OCI-LY3 (cell line): ENCODE measurements at regions not wholly inside any gene's neighbourhood (a gene's known extent, or its start where the extent isn't known, plus 50 kb on each side); places are given as distances from the start of the nearest gene placed in this dataset.

Experiments used
- EZH2phosphoT487 ChIP-seq: fragments of 200-600 bp; shearing (Covaris generic); IDR thresholded peaks from 2 replicates; pipeline ENCODE4 v1.6.1; 2018; ENCODE audit warnings: antibody characterized with exemption, mixed run types, low read depth
- TF ChIP-seq, protein P1 (sequence below): fragments of 200-600, 300-600 bp; sonication (generic); IDR thresholded peaks from 2 replicates; pipeline ENCODE4 v1.5.1; 2014; ENCODE audit warnings: antibody characterized with exemption, low read length, low read depth

DNA sequence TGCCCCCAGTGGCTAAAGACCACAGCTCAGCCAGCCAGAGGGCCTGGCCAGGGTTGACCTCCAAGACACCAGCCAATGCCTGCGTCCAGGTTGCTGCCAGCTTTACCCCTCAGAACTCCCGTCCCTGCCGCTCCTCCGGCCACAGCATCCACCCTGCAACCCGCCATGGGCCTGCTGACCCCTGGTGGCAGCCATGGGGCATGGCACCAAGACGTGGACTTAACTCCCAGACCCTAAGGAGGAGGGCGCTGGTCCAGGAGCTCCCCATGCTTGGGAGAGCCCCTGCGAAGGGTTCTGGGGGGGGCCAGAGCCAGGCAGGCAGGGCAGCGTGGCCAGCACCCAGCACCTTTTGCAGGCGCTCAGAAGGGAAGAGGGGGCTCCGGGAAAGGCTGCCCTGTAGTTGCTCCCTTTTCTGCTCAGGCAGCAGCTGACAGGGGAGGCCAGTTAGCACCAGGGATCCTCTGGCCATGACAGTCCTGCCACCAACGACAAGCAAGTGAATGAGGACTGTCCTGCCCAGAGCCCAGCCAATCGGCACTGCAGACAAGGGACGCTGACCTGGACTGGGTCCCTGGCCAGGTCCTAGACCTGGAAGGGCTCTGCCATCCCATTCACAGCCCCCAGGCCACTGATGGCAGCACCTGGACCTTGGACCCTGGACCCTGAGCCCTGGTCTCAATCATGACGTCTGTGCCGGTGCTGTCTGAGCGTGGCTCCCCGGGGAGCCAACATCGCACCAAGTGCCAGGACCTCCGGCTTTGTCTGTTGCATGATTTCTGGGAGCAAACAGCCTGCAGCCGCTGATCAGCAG is 246.2 kb downstream of the NPHP4 start:
- TF ChIP-seq, protein P1, sequence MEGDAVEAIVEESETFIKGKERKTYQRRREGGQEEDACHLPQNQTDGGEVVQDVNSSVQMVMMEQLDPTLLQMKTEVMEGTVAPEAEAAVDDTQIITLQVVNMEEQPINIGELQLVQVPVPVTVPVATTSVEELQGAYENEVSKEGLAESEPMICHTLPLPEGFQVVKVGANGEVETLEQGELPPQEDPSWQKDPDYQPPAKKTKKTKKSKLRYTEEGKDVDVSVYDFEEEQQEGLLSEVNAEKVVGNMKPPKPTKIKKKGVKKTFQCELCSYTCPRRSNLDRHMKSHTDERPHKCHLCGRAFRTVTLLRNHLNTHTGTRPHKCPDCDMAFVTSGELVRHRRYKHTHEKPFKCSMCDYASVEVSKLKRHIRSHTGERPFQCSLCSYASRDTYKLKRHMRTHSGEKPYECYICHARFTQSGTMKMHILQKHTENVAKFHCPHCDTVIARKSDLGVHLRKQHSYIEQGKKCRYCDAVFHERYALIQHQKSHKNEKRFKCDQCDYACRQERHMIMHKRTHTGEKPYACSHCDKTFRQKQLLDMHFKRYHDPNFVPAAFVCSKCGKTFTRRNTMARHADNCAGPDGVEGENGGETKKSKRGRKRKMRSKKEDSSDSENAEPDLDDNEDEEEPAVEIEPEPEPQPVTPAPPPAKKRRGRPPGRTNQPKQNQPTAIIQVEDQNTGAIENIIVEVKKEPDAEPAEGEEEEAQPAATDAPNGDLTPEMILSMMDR, result peak; percentile 82
- no peak for TF ChIP-seq EZH2phosphoT487
